ENCODE measurements at regions not wholly inside any gene's neighbourhood (a gene's known extent, or its start where the extent isn't known, plus 50 kb on each side); places are given as distances from the start of the nearest gene placed in this dataset.

- H3K36me3 ChIP-seq, result no peaks in the 10 kb centered on the region
- no peak for ATAC-seq
- H3K4me3 ChIP-seq, result no peak overlapping the region
- TF ChIP-seq POLR2A (IDR thresholded peaks at IDR 0.05) (no peak), CTCF (IDR thresholded peaks at IDR 0.05) (no peak)
- H3K4me1 ChIP-seq, result no peaks in the 10 kb centered on the region
- peaks cover 0 to 17% (median 0%) of the 10 kb centered on the region in 12 donors for H3K9me3 ChIP-seq
- H3K27me3 ChIP-seq, result no peaks in the 10 kb centered on the region
- DNase-seq, result no peak
- intact Hi-C loops (cut with DNase I), result no loop called here
- no peak overlapping the region for H3K27ac ChIP-seq
Measured at GRCh38 chr3:86481031-86481430, 509.9 kb downstream of the VGLL3 start.

GRCh38 chr3:86464180-86464579, 526.8 kb downstream of the VGLL3 start:
- ATAC-seq (no peak), DNase-seq (no peak)
- H3K4me3 ChIP-seq, result no peak overlapping the region
- H3K9me3 ChIP-seq, result no peaks in the 10 kb centered on the region
- no peaks in the 10 kb centered on the region for H3K4me1 ChIP-seq
- TF ChIP-seq POLR2A (IDR thresholded peaks at IDR 0.05), result no peak
- no peak for TF ChIP-seq CTCF (IDR thresholded peaks at IDR 0.05)
- H3K27me3 ChIP-seq, result no peaks in the 10 kb centered on the region
- H3K36me3 ChIP-seq, result no peaks in the 10 kb centered on the region
- no peak overlapping the region for H3K27ac ChIP-seq
- intact Hi-C loops (cut with DNase I), result no loop called here

- Histone ChIP-seq H3K27me3 (no peaks in the 10 kb centered on the region), H3K4me3 (no peak overlapping the region), H3K36me3 (no peaks in the 10 kb centered on the region), H3K27ac (no peak overlapping the region), H3K9me3 (no peaks in the 10 kb centered on the region), H3K4me1 (no peaks in the 10 kb centered on the region)
- no peak for DNase-seq
- 56 to 66% (median 59%) methylated on average over 3 of the region's 3 CpGs for WGBS, 4 donors
- ATAC-seq, result no peak
- intact Hi-C loops (cut with DNase I), result loop anchor here in 1 of 10 donors (2.0 kb wide), 1 partner anchor 29 kb away; no protein-coding TSS in a partner anchor
- TF ChIP-seq POLR2A (IDR thresholded peaks at IDR 0.05) (no peak), CTCF (IDR thresholded peaks at IDR 0.05) (no peak)
Measured at GRCh38 chr3:86451749-86452148, 539.2 kb downstream of the VGLL3 start.

- Histone ChIP-seq H3K27ac (no peak overlapping the region), H3K27me3 (no peaks in the 10 kb centered on the region), H3K4me1 (no peaks in the 10 kb centered on the region), H3K36me3 (no peaks in the 10 kb centered on the region), H3K9me3 (no peaks in the 10 kb centered on the region), H3K4me3 (no peak overlapping the region)
- no peak for TF ChIP-seq CTCF (IDR thresholded peaks at IDR 0.05)
- no peak for TF ChIP-seq POLR2A (IDR thresholded peaks at IDR 0.05)
- WGBS, 4 donors, result 80 to 86% (median 81%) methylated on average over 3 of the region's 3 CpGs
- intact Hi-C loops (cut with DNase I), result no loop called here
- ATAC-seq (no peak), DNase-seq (no peak)
Measured at GRCh38 chr3:86438544-86438943, 552.4 kb downstream of the VGLL3 start.

Data from heart left ventricle (tissue), 16 donors.